ENCODE measurements at regions not wholly inside any gene's neighbourhood (a gene's known extent, or its start where the extent isn't known, plus 50 kb on each side); places are given as distances from the start of the nearest gene placed in this dataset.
"Not testable (repeated sequence)": the region's sequence is repeated elsewhere in the genome, so short reads cannot be mapped to it uniquely, and the experiment has no call there.

DNA sequence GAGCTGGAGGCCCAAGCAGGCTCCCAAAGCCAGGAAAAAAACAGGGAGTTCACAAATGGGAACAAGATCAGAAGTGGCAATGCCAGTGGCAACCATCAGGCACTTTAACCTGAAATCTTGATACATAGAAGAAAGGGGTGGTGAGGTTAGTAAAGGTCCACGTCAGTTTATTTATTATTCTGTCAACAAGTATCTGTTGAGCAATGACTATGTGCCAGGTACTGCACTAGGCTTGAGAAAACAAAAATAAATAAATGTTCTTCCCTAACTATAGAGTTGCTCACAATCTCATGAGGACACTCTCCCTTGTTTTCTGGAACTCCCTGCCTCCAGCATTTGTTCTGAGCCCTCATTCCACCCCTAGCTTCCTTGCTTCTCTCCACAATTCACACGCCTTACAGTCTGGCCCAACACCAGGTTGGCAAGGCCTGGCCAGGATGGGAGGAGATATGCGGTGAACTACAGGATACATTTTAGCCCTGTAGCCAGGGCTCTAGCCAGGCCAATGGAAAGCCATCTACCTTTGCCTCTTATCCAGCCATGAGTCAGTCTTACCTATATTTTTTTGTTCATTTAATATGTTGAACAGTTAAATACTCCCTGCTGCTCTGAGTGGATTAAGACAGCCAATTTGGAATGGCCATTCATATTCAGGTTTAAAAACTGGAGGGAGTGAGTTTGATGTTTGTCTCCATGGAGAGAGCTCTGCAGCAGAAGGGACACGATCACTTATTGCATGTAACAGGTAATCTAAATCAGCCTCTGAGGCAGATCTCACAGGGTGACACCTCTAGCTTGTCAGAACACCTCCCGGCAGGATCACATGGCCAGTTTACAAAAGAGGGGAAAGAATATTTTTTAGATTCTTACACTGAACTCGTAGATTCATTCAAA lies 161.9 kb upstream of the ATP11B start:
- no peak for DNase-seq (ENCODE audit: low read depth)

DNA sequence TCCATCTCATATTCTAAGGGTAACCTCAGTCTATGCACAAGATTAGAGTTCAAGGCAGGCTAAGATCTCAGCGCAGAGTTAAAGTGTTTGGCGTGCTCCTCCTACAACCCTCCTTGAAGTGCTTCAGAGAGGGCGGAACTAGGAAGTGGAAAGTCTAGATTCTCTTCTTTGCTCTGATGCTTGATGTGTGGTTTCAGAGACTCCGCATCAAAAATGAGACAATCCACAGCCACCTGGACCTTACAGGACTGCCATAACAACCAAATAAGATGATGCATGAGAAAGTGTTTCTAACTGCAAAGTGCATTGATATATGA lies 161.3 kb upstream of the ATP11B start:
- no peak for DNase-seq (ENCODE audit: low read depth)

DNA sequence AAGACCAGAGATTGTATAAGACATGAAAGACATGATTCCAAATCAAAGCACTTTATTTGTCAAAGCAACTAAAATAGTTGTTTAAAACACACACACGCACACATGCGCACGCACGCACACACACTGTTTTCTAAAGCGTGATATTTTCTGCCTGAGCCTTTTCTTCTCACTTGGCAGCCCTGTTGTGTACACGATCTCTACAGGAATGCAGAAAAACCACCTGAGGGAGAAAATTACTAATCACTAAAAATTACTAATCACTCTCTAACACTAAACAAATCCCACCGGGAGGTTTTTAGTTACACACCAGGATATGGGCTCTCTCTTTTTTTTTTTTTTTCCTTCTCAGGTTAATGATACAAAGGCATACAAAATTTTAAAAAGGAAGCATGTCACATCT lies 160.1 kb upstream of the ATP11B start:
- DNase-seq (ENCODE audit: low read depth): no peak

DNA sequence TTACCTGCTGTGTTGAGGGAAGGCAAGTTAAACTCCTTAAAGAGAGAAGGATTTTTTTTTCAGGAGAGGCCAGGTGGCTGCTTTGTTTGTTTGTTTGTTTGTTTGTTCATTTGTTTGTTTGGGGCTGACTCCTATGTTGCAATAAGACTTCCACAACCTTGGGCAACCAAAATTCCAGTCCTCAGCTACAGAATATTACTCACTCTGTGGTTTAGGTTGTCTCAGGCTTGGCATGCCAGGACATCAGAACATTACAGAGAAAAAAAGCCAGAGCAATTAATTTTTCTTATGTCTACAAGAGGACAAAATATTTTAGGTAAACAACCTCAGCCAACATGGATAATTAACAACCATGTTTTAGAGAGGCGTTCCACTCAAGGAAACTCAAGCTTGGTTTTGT lies 156.7 kb upstream of the ATP11B start:
- DNase-seq (ENCODE audit: low read depth): no peak

DNA sequence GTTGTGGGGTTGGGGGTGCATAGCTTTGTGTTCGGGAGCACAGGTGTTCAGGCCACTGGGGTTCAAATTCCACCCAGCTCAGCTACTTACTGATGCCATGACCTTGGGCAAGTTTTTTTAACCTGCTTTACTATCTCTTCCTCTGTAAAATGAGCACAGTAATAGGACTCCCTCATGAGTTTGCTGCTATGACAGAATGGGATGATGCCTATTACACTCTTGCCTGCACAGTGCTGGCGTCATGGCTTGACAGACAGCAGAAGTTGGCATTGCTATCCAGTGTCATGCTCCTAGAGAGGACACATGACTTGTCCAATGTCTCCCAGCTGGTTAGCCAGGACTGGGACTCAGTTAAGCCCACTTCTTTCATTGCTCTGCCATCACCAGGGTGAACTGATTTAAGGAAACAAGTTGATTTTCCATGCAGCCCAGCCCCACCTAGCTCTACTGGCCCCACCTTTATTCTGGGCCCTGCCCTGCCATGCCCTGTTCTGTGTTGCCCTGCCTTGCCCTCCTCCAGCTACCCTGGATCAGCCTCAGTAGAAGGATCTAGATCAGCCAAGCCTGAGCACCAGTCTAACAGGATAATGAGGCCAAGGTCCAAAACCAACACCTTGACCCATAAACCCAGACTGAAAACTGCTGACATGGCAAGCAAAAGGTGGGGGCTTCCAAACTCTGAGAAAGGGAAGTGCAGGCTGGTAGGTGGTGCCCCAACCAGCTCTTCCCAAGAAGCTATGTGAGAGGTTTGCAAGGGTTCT lies 155.8 kb upstream of the ATP11B start:
- no peak for DNase-seq (ENCODE audit: low read depth)

DNA sequence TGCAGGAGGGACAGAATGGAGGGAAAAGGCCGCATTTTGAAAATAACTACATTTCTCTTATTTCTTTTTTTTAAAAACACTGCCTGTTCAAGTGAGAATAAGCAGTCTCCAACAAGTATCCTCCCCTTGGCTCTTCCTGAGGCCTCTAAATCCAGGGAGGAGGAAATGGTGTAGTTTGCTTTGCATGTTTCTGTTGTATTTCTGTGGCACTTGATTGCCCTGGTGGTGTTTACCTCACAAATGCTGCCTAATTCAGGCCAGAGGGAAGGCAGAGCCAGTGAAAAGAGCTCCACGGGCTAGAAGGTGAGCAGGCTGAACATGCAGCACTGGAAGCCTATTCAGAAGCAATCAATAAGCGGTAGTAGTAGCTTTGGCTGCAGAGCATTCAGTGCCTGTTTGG lies 149.3 kb upstream of the ATP11B start:
- DNase-seq (ENCODE audit: low read depth): no peak

DNA sequence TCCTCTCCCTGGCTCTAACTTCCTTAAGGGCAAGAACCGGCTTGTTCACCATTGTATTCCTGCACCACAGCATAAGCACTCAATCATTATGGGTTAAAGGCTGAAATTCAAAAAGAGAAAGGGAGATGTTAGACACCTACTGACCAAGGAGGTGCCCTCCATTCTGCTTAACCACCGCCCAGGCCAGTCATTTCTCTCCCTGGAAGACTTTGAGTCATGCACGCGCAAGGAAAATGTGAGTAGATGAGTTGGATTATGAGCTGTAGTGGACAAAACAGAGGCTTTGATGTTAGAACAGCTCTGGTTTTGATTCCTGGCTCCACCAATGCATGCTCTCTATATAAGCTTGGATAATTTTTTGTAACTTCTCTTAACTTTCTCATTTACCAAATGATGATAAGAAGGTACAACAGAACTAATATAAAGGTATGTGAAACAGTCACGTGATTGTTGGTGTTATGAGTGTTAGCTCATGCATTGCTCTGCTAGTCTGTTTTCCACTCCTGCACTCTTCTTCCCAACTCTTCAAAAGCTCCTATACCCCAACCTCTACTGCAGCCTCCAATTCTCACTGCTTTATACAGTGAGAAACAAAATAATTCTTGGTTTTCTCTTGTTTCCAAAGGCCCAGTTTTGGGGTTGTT lies 148.4 kb upstream of the ATP11B start:
- no peak for DNase-seq (ENCODE audit: low read depth)

DNA sequence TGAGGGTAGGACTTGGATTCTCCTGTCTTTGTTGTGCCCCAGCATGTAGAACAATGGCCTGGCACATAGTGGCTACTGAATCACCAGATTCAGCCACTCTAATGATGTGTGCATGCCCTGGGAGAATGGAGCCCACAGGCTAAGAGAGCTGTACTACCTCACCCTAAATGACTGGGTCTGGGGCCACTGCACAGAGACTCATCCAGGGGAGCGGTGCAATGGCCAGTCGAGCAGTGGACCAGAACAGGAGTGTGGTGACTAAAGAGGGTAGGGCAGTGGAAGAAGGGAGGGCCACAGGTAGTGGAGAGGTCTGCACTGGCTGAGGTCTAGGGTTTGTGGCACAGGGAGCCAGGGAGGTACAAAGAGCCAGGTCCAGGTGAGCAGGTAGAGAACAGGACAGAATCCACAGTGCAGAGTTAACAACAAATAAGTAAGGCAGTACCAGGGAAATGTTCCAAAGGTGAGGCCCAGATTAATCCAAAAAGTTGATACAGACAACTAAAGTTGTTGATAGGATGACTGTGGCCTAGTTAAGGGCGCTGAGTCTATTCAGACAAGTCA lies 142.7 kb upstream of the ATP11B start:
- DNase-seq (ENCODE audit: low read depth): no peak

DNA sequence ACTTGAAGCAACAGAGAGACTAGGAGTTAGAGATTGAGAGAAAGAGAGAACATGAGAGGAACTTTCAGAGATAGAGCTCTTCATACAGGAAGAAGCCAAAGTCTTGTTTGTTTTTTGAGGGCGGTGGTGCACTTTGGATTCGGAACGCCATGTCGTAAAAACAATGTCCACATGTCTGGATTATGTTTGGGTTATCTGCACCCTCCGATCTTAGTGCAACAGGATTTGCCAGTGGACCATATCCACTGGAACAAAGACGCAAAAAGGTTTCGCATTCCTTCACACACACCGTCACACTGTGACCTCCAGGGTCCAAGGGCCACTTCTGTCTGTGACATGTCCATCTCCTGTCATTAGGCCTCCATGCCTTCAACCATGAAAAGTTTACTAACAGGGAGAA lies 141.8 kb upstream of the ATP11B start:
- DNase-seq (ENCODE audit: low read depth): no peak

DNA sequence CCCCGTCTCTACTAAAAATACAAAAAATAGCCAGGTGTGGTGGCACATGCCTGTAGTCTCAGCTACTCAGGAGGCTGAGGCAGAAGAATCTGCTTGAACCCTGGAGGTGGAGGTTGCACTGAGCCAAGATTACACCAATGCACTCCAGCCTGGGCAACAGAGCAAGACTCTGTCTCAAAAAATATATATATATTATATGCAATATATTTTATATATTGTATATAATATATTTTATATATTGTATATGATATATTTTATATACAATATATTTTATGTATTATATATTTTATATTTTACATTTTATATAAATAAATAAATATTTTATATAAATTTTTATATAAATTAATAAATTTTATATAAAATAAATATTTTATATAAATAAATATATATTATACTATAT lies 140.2 kb upstream of the ATP11B start:
- not testable (repeated sequence) for DNase-seq (ENCODE audit: low read depth)

DNA sequence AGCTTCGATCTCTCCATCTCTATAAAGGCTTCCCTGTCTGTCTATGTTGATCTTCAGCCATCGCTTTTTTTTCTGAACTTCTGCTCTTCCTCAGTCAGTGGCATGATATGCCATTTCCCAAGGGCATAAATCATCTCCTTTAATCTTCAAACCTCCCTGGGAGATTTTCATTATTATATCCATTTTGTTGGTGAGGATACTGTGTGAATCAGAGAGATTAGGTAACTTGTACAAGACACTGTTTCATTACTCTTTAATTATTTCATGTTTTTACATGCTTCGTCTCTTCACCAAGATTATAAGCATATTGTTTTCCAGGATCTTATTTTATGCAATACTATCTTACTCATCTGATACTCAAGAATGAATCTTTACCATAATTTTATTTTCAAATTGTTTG lies 124.8 kb upstream of the ATP11B start:
- DNase-seq (ENCODE audit: low read depth): no peak

DNA sequence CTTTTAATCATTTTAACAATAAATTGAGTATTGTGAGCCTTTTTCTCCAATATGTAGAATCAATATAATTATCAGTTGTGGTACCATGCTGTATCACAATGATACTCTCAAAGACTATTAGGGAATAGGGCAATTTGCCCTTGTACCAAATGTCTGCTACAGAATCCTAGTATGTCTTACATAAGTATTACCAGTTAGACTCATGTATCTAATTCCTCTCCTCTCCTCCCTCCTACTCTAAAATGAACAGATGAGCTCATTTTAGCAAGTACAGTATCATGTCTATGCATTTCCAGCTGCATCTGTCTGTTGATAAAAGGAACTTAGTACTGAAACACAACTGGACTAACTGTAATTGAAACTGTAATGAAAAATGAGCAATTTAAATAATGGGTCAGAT lies 124.3 kb upstream of the ATP11B start:
- DNase-seq (ENCODE audit: low read depth): no peak

DNA sequence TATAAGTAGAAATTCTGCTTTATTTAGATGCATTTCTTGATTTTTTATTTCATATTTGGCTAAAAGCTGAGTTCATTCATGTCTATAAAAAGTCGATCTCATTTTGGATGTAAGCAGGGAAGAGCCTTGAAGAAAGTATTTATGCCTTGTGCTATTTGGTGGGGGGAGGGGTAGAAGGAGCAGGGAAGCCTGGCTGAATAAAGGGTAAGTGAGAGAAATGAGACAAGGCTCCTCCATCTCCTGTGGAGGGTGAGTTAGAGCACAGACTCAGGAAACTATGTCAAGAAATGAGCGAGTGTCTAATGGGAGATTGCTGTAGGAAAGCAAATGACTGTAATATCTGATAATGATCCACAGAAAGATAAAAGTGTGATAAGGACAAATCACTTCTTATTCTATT lies 121.8 kb upstream of the ATP11B start:
- no peak for DNase-seq (ENCODE audit: low read depth)

DNA sequence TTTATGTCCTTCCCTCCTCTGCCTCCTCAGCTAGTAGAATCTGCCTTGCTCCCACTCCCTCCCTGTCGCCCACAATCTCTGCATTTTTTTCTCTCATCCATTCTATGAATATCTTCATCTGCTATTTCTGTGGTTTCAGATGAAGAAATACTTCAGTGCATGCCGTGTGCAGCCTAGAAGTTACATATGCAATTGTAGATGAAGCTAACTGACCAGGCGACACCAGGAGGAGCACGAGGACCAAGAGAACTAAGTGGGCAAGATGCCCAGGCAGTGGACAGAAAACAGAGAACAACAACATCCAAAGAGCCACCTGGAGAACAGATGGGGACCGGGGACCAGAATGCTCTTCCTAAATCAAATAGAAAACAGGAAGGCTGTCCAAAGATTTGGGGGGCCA lies 121.4 kb upstream of the ATP11B start:
- peak; percentile 44 for DNase-seq (ENCODE audit: low read depth)

DNA sequence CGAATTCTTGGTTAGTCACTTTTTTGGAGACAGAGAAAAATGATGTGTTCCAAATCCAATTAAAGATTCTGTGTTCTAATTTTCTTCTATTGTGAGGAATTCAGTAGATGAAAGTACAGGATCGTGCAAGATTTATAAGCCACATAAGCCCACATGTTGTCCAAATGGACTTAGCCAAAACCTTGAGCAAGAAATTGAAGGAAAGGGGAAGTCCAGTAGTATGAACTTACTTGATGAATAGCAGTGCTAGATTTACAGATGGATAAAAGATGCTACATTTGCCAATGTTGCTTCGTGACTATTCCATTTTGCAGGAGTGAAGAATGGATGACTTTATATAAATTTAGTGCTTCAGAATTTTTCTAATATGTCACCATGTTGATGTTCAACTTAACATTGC lies 120.0 kb upstream of the ATP11B start:
- DNase-seq (ENCODE audit: low read depth): no peak

DNA sequence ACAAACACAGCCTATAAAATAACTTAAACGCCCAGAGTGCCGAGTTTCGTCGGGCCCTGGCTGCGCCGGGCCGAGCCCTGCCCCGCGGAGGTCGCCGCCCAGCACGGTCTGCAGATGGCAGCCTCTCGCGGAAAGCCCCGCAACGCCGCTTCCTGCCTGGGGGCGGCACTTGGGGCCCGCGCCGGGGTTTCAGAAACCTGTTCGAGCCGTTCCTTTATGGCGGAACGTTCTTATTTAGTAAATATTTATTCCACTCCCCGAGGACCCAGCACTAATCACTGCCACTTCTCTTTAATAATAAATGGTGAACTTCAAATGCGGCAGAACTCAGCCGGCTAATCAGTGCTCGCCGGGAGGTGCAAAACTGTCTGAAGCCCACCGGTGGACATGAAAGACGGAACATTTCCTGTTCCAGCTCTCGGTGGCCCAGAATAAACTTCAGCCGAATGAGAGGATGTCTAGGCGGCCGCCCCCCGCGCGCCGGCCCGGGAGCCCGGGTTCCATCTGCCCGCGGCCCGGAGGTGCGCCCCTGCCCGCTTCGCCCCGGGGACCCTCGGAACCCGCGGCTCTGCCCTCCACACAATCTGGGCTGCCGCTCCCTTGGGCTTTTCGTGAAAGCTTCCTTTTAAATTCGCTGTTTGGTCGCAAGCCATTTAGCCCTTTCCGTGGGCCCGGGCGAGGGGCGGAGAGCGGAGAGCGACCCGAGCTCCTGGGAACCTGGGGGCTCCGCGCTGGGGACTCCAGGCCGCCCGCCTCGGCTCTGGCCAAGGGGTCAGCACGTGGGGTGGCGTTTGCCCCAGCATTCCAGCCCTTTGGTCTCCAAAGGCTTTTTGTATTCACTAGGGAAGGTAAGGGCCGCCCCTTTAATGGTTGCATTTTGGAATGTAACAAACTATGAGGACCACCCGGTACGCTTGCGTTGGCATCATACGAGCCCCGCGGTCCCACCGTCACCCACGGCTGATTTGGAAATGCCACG lies 110.8 kb upstream of the ATP11B start:
- DNase-seq (ENCODE audit: low read depth): no peak

DNA sequence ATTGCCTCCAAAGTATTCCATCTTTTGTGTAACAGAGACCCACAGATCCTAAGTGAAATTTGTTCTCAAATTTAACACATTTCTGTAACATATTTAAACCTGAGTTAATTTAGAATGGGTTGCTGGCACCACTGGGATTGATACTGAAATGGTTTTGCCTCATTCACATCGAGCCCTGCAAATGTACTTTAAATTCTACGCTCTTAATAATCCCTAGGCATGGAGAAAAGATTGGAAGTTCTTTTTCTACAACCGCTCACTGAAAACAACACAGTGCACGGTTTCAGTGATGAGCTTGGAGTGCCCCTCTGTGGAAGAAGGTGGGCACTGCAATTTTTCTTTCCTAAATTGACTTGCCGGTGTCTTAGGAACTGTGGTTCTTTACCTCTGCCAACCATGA lies 109.9 kb upstream of the ATP11B start:
- DNase-seq (ENCODE audit: low read depth): peak; percentile 35

DNA sequence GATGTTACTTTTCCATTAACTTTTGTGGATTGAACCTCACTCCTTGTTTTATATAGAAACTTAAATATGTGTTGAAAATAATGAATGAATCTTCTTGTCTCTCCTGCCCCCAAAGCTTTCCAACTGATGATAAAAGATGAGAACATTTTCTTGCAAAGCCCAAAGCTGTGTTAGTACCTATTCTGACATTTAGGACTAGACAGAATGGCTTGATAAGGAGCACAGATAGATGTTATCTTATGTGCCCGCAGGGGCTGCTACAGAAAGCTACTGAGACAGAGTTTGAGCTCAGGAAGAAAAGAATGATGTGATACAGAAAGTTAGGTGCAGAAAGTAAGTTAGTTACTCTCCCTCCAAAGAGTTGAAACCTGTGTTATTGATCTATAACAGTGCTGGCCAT lies 109.4 kb upstream of the ATP11B start:
- DNase-seq (ENCODE audit: low read depth): no peak

DNA sequence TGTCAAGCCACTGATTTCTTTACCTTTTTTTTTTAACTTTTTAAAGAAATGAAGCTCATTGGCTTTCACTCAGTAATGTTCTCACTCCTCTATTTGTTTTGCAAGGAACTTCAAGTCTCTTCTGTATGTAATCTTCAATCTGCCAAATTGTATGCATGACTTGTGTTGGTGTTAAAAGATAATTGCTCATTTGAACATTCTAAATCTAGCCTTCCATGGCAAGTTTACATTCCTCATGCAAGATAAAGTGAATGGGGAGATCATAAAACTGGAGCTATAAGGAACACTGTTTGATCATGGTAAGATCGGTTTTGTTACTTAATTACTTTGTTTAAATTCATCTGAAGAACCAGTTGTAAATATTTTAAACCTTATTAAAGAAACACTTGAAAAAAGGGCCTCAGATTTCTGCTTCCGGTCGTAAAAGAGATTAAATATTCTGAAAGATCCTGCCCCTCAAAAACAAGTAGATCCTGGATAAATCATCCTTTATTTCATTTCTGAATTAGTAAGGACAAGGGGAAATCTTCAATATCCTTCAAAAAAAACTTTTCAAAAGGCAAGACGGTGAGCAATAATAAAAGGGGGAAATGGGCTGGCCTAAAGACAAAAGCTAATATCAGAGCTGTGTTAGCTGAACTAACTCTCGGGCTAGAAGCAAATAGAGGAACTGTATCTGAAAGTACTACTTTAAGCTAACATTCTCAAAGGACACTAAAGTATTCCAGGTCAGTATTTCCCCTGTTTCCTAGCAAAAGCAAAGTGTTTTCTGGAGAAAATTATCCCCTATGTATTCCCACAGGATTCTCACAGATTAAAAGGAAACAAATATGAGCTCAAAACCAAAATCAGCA lies 107.0 kb upstream of the ATP11B start:
- no peak for DNase-seq (ENCODE audit: low read depth)

DNA sequence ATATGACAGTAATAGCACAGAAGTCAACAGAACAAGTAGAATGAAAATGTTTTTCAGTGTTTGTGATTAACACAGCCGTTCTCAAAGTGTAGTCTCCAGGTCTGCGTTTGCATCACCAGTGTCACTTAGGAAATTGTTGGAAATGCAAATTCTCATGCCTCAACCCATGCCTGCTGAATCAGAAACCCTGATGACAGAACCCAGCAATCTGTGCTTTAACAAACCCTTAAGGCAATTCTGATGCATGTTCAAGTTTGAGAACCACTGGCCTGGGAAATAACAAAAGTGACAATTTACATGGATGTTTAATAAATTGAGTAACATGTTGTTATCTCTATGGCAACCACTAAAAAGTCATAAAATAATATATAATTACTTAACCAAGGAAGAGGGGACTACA lies 103.1 kb upstream of the ATP11B start:
- DNase-seq (ENCODE audit: low read depth): no peak

DNA sequence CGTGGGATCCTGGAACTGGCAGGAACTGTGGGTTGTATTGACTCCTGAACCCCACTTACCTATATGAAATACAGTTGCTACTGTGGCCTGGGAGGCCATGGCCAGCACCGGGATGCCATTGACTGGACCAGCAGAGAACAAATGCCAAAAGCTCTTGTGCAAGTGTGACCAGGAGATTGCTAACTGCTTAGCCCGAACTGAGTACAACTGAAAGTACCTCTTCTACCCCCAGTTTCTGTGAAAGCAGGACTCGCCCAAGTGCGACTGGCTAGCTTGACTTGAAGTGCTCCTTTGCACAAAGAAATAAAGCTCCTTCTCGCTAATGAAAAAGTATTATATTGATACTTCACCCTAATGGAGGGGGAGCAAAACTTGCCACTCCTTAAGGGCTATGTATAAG lies 101.3 kb upstream of the ATP11B start:
- no peak for DNase-seq (ENCODE audit: low read depth)

Data from non-pigmented ciliary epithelial cell (primary cell).